HK-2 (cell line): ENCODE measurements at regions not wholly inside any gene's neighbourhood (a gene's known extent, or its start where the extent isn't known, plus 50 kb on each side); places are given as distances from the start of the nearest gene placed in this dataset.
"Not testable (repeated sequence)": the region's sequence is repeated elsewhere in the genome, so short reads cannot be mapped to it uniquely, and the experiment has no call there.

ENCODE experiments used
- DNase-seq: peaks from one replicate; pipeline ENCODE4 v3.0.0-alpha.2; 2018; ENCODE audit not compliant: unreplicated experiment

DNA sequence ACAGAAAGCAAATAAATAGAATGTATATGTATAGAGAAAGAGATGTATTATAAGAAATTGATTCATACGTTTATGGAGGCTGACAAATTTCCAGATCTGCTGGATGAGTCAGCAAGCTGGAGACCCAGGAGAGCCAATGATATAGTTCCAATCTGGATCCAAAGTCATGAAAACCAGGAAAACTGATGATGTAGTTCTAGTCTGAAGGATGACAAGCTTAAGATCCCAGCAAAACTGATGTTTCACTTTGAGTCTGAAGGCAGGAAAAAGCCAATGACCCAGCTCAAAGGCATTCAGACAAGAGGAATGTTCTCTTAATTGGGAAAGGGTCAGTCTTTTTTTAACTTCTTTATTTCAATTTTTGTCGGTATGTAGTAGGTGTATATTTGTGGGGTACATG lies 102.6 kb downstream of the LHFPL1 start:
- no peak for DNase-seq

GRCh38 chrX:112571388-112571787 lies 108.3 kb downstream of the LHFPL1 start:
- no peak for DNase-seq

DNA sequence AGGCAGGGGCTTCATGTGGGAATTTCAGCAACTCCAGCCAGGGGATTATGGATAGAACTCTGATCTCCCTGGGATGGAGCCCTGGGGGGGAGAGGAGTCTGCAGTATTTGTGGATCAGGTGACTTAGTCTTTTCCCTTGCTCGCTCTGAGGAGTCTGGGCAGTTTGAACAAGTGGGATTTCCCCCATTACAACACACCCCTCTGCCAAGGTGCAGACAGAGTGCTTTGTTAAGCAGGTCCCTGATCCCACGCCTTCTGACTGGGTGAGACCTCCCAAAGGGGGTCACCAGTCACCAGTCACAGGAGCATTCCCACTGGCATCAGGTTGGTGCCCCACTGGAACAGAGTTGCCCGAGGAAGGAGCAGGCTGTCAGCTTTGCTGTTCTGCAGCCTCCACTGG lies 123.9 kb downstream of the LHFPL1 start:
- DNase-seq: no peak

GRCh38 chrX:112545051-112545450 lies 134.7 kb downstream of the LHFPL1 start:
- DNase-seq: no peak

- no peak for DNase-seq
Observed at GRCh38 chrX:112536544-112536943, 143.2 kb downstream of the LHFPL1 start.

- no peak for DNase-seq
Observed at GRCh38 chrX:112527903-112528302, 151.8 kb downstream of the LHFPL1 start.

DNA sequence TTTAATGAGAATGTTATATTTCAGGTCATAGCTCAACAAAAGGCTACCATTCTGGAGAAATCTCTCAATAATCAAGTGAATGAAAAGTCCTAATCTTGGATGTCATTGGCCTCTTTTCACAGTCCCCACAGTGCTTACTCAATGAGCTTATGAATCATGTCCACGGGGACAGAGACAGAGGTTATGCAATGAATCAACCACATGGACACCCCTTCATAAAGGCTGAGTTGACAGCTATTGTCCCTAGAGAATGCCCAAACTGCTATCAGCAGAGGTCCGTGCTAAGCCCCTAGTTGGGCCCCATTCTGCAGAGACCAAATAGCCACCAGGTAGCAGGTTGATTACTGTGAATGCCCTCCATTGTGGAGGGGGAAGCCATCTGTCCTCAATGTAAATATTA lies 158.1 kb downstream of the LHFPL1 start:
- no peak for DNase-seq

- DNase-seq: no peak
Observed at GRCh38 chrX:112520124-112520523, 159.6 kb downstream of the LHFPL1 start.

DNA sequence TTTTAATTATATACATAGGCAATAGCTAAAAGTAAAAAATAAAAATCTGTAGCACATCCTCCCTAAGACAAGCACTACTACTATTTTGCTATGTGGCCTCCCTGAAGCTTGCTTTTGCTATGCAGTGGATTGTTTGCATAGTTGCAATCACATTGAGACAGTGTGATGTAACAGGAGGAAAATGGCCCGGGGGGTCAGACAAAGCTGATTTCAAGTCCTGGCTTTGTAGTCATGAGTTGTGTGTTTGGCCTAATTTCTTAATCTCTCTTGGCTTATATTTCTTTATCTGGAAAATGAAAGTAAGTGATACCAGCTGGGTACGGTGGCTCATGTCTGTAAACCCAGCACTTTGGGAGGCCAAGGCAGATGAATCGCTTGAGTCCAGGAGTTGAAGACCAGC lies 166.6 kb downstream of the LHFPL1 start:
- DNase-seq: no peak

- DNase-seq: no peak
Observed at GRCh38 chrX:112512509-112512908, 167.2 kb downstream of the LHFPL1 start.

GRCh38 chrX:112510629-112511028 lies 169.1 kb downstream of the LHFPL1 start:
- DNase-seq: no peak

DNA sequence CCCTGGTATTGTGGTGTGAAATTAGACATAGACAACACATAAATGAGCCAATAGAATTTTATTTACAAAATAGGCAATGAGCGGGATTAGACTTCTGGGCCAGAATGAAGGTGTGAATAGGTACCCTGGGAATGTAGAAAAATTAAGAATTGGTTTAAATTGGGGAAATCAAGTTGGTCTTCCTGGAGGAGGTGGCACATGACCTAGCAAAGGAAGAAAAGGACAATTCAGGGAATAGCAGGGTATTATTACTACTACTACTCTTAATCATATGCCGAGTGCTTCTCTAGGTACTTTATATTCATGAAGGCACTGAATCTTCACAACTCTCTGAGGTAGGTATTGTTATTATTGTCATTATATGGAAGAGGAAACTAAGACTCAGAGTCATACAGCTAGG lies 202.1 kb downstream of the LHFPL1 start:
- DNase-seq: no peak

GRCh38 chrX:112473654-112474053 lies 206.1 kb downstream of the LHFPL1 start:
- DNase-seq: no peak

- DNase-seq: no peak
Observed at GRCh38 chrX:112470551-112470950, 209.2 kb downstream of the LHFPL1 start.

DNA sequence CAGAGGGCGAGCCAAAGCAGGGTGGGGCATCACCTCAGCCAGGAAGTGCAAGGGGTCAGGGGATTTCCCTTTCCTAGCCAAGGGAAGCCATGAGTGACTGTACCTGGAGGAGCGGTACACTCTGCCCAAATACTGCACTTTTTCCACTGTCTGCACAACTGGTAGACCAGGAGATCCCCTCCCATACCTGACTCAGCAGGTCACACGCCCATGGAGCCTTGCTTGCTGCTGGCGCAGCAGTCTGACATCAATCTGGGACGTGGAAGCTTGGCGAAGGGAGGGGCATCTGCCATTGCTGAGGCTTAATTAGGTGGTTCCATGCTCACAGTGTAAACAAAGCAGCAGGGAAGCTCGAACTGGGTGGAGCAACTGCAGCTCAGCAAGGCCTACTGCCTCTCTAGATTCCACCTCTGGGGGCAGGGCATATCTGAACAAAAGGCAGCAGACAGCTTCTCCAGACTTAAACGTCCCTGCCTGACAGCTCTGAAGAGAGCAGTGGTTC lies 217.7 kb downstream of the LHFPL1 start:
- DNase-seq: not testable (repeated sequence)

- DNase-seq: no peak
Observed at GRCh38 chrX:112457788-112458187, 221.9 kb downstream of the LHFPL1 start.

GRCh38 chrX:112450810-112451209 lies 228.9 kb downstream of the LHFPL1 start:
- DNase-seq: no peak

DNA sequence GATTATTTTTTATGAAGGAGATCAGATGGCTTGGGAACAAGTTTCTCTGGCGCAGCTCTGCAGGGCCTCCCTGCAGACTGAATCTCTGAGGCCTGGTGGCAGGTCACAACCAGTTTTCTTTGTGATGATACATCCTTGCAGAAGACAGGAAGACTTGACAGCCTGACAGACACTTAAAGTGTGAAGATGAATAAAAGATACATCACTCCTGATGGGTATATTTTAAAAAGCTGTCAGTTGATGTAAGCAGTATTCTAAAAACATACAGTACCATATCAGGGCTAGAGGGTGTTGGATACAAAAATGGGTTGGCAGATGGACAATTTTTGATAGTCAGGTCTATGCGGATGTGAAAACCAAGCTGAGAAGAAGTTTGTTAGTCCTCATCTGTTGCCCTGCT lies 239.5 kb downstream of the LHFPL1 start:
- DNase-seq: no peak

GRCh38 chrX:112424166-112424565 lies 255.6 kb downstream of the LHFPL1 start:
- no peak for DNase-seq

- no peak for DNase-seq
Observed at GRCh38 chrX:112391313-112391712, 288.4 kb downstream of the LHFPL1 start.

DNA sequence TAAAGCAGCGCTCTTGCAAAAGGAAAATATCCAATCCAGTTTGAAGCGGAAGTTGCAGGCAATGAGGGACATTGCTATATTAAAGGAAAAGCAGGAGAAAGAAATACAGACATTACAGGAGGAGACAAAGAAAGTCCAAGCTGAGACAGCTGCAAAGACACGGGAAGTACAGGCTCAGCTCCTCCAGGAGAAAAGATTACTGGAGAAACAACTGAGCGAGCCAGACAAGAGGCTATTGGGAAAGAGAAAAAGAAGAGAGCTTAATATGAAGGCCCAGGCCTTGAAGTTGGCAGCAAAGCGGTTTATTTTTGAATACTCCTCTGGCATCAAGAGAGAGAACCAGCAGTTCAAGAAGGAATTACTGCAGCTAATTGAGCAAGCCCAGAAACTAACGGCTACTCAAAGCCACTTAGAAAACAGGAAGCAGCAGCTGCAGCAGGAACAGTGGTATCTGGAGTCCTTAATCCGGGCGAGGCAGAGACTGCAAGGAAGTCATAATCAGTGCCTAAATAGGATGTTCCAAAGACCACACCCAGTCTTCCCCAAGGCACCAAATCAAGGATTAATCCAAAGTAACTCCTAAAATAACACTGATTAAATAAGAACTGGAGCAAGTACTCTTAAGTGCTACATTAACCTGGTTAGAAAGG lies 298.0 kb downstream of the LHFPL1 start:
- not testable (repeated sequence) for DNase-seq

- DNase-seq: no peak
Observed at GRCh38 chrX:112380541-112381278, 298.1 kb upstream of the TRPC5 start.

GRCh38 chrX:112377481-112377880 lies 294.9 kb upstream of the TRPC5 start:
- DNase-seq: no peak
